Panc1 (cell line): ENCODE measurements at regions not wholly inside any gene's neighbourhood (a gene's known extent, or its start where the extent isn't known, plus 50 kb on each side); places are given as distances from the start of the nearest gene placed in this dataset.

Experiments used
- ATAC-seq: fragments of 200-7000 bp; cut with Tn5 transposase; 2 replicates; pipeline ENCODE4 v1.9.1; 2020; ENCODE audit warnings: mild to moderate bottlenecking, moderate library complexity
- BruUV-seq: library from RNA; stranded (reverse); fragments of 400-500 nt; replicated peaks from 2 replicates; lab custom pipeline; 2021; lab: Mats Ljungman, UMichigan
- CTCF ChIA-PET: fragments of 300-600 bp; sonication (Branson Sonifier 250); formaldehyde crosslinking; loops from one replicate; lab custom pipeline; 2022; ENCODE audit warnings: antibody characterized with exemption; lab: Charles Lee
- POLR2A ChIA-PET: fragments of 300-600 bp; sonication (Branson Sonifier 250); formaldehyde crosslinking; loops from one replicate; lab custom pipeline; 2022; ENCODE audit warnings: antibody characterized with exemption; lab: Charles Lee
- DNase-seq: peaks from one replicate; pipeline ENCODE4 v3.0.0-alpha.2; 2010; ENCODE audit warnings: low read depth, low spot score
- H3K27ac ChIP-seq: 2 replicates; pipeline ENCODE4 v1.5.1; 2011; ENCODE audit warnings: mild to moderate bottlenecking, low read length, inconsistent platforms
- H3K27me3 ChIP-seq: fragments of 200-500 bp; sonication (Bioruptor generic); 2 replicates; pipeline ENCODE4 v1.6.0; 2014; ENCODE audit warnings: low read length, inconsistent platforms; ENCODE audit not compliant: control insufficient read depth, insufficient read depth
- H3K36me3 ChIP-seq: fragments of 200-500 bp; sonication (Bioruptor generic); 2 replicates; pipeline ENCODE4 v1.5.1; 2014; ENCODE audit warnings: inconsistent platforms, mild to moderate bottlenecking, low read length, moderate library complexity; ENCODE audit not compliant: control insufficient read depth, insufficient read depth
- H3K4me1 ChIP-seq: 2 replicates; pipeline ENCODE4 v1.5.1; 2011; ENCODE audit warnings: inconsistent platforms, mild to moderate bottlenecking, low read length, moderate library complexity; ENCODE audit not compliant: control insufficient read depth, insufficient read depth
- H3K4me3 ChIP-seq, 2 experiments: 2 replicates each; pipeline ENCODE4 v1.5.1; 2011 to 2012; ENCODE audit warnings: low read depth in 2 of 2, low read length in 2 of 2, mild to moderate bottlenecking in 2 of 2, inconsistent platforms in 1 of 2, moderate library complexity in 1 of 2
- H3K9me3 ChIP-seq: fragments of 200-500 bp; sonication (Bioruptor generic); 2 replicates; pipeline ENCODE4 v1.5.1; 2014; ENCODE audit warnings: low read depth, mild to moderate bottlenecking, inconsistent platforms, low read length, moderate library complexity; ENCODE audit not compliant: control insufficient read depth, insufficient read depth
- CTCF ChIP-seq: fragments of 450-650 bp; IDR thresholded peaks from 2 replicates; pipeline ENCODE4 v1.5.1; 2017; ENCODE audit warnings: mild to moderate bottlenecking
- POLR2AphosphoS5 ChIP-seq: IDR thresholded peaks from 2 replicates; pipeline ENCODE4 v1.6.1; 2012; ENCODE audit warnings: mild to moderate bottlenecking, low read depth, low read length, moderate library complexity
- REST ChIP-seq, 2 experiments: IDR thresholded peaks; 2 replicates each; pipeline ENCODE4 v1.6.1; 2011 to 2012; ENCODE audit warnings: low read depth in 2 of 2, control low read depth in 1 of 2, low read length in 1 of 2, mild to moderate bottlenecking in 1 of 2, moderate library complexity in 1 of 2; ENCODE audit not compliant: insufficient read depth in 1 of 2
- SIN3A ChIP-seq: IDR thresholded peaks from 2 replicates; pipeline ENCODE4 v1.6.1; 2012; ENCODE audit warnings: low read depth, mild to moderate bottlenecking, low read length, moderate library complexity, borderline replicate concordance; ENCODE audit not compliant: insufficient read depth
- TCF7L2 ChIP-seq: IDR thresholded peaks from 2 replicates; pipeline ENCODE4 v1.6.1; 2011; ENCODE audit warnings: mild to moderate bottlenecking, low read depth, low read length, inconsistent platforms
- in situ Hi-C: cut with HindIII; loops from 2 replicates; pipeline ENCODE4 v1.10.0; 2016; ENCODE audit warnings: low sequenced_read_pairs, low pct_unique_long_range_greater_than_20kb
- intact Hi-C: fragments of 100-400 bp; cut with micrococcal nuclease; formaldehyde crosslinking; loops from one replicate; pipeline ENCODE4 v1.10.0; 2022; ENCODE audit not compliant: unreplicated experiment

GRCh38 chr7:142461437-142461836 is 203.6 kb upstream of the PRSS58 start:
- DNase-seq (no peak), ATAC-seq (no peak)
- no peak overlapping the region for H3K27ac ChIP-seq
- H3K4me1 ChIP-seq = no peaks in the 10 kb centered on the region
- H3K27me3 ChIP-seq = peaks cover 5% of the 10 kb centered on the region
- in situ Hi-C loops (no loop called here), intact Hi-C loops (no loop called here)
- BruUV-seq = no TSS peak
- POLR2A ChIA-PET = no interaction called here
- H3K9me3 ChIP-seq = no peaks in the 10 kb centered on the region
- CTCF ChIA-PET = no interaction called here
- H3K36me3 ChIP-seq = no peaks in the 10 kb centered on the region
- TF ChIP-seq TCF7L2 (no peak), SIN3A (no peak), REST (IDR thresholded peaks at IDR 0.05; ENCODE audit: insufficient read depth in 1 of 2, low read depth in 2 of 2, low read length in 1 of 2) (no peak), CTCF (no peak), POLR2AphosphoS5 (no peak)
- no peak overlapping the region for H3K4me3 ChIP-seq

- no peaks in the 10 kb centered on the region for H3K9me3 ChIP-seq
- CTCF ChIA-PET = interaction anchor here (1.4 kb wide), 1 partner anchor 22 kb away, joined by 3 read pairs; no protein-coding TSS in a partner anchor
- in situ Hi-C loops = no loop called here
- POLR2A ChIA-PET = no interaction called here
- no peaks in the 10 kb centered on the region for H3K36me3 ChIP-seq
- intact Hi-C loops = no loop called here
- TF ChIP-seq POLR2AphosphoS5 (no peak), SIN3A (no peak), CTCF (no peak), REST (IDR thresholded peaks at IDR 0.05; ENCODE audit: insufficient read depth in 1 of 2, low read depth in 2 of 2, low read length in 1 of 2) (no peak), TCF7L2 (no peak)
- no peak for DNase-seq
- H3K4me1 ChIP-seq = no peaks in the 10 kb centered on the region
- H3K4me3 ChIP-seq = no peak overlapping the region
- H3K27ac ChIP-seq = no peak overlapping the region
- no peak for ATAC-seq
- BruUV-seq = no TSS peak
- peaks cover 2% of the 10 kb centered on the region; the same call in 1 of the 2 replicates for H3K27me3 ChIP-seq
These were observed 202.7 kb upstream of the PRSS58 start for GRCh38 chr7:142460402-142461117.
